ENCODE measurements at regions not wholly inside any gene's neighbourhood (a gene's known extent, or its start where the extent isn't known, plus 50 kb on each side); places are given as distances from the start of the nearest gene placed in this dataset.
A peak's percentile ranks its signal among the peaks of the same experiment; 100 is the strongest.
"Not testable (repeated sequence)": the region's sequence is repeated elsewhere in the genome, so short reads cannot be mapped to it uniquely, and the experiment has no call there.

GRCh38 chr10:28365840-28366239 is 63.0 kb upstream of the MPP7 start:
- peak; percentile 53 for ATAC-seq
- WGBS, 2 donors = 15 to 24% methylated on average over 2 of the region's 2 CpGs
- no peak for DNase-seq
- intact Hi-C loops (cut with DNase I) = no loop called here
- TF ChIP-seq POLR2A (IDR thresholded peaks at IDR 0.05) = no peak
- no peak for TF ChIP-seq CTCF (IDR thresholded peaks at IDR 0.05)
- Histone ChIP-seq H3K27ac (peak overlapping the region in 1 of 4 donors; percentile 6), H3K27me3 (no peaks in the 10 kb centered on the region), H3K9me3 (no peaks in the 10 kb centered on the region), H3K36me3 (replicated peaks in 1 of 2; ENCODE audit: insufficient read depth in 1 of 2, low read depth in 2 of 2) (no peaks in the 10 kb centered on the region), H3K4me3 (no peak overlapping the region), H3K4me1 (peaks cover 15% of the 10 kb centered on the region)

DNA sequence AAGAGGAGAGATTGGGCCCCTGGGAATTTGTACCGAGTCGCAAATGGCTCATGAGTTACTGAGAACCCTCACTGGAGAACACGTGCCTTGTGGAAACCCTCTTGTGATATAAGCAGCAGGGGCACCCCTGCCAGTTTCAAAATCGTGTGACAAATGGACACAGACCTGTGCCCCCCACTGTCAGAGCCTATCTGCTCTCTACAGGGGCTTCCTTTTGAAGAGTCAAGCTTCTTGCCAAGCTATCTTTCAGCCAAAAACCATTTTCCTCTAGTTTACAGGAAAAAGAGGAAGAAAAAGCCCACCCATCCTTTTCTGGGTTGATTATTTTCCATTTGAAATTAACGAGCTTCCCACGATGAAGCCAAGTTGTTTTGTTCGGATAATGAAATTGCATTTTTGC is 64.1 kb upstream of the MPP7 start:
- 64 to 77% methylated on average over 7 of the region's 7 CpGs for WGBS, 2 donors
- no peak for ATAC-seq
- DNase-seq = no peak
- no peak overlapping the region for H3K4me3 ChIP-seq
- peaks cover 15% of the 10 kb centered on the region for H3K4me1 ChIP-seq
- no peaks in the 10 kb centered on the region for H3K36me3 ChIP-seq (replicated peaks in 1 of 2; ENCODE audit: insufficient read depth in 1 of 2, low read depth in 2 of 2)
- intact Hi-C loops (cut with DNase I) = no loop called here
- H3K27me3 ChIP-seq = no peaks in the 10 kb centered on the region
- TF ChIP-seq CTCF (IDR thresholded peaks at IDR 0.05) (no peak), POLR2A (IDR thresholded peaks at IDR 0.05) (no peak)
- no peak overlapping the region for H3K27ac ChIP-seq
- no peaks in the 10 kb centered on the region for H3K9me3 ChIP-seq

DNA sequence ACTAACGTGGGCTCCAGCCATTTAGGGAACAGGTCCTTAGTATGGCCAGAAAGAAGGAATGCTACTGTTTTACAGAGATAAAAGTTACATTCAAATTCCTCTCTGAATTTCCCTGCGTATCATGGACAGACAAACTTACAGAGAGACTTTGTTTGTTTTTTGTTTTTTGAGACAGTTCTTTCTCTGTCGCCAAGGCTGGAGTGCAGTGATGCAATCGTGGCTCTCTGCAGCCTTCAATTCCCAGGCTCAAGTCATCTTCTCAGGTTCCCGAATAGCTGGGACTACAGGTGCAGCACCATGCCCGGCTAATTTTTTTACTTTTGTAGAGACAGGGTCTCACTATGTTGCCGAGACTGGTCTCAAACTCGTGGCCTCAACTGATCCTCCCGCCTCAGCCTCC is 64.5 kb upstream of the MPP7 start:
- intact Hi-C loops (cut with DNase I) = no loop called here
- no peak overlapping the region for H3K27ac ChIP-seq
- no peaks in the 10 kb centered on the region for H3K9me3 ChIP-seq
- peaks cover 15% of the 10 kb centered on the region for H3K4me1 ChIP-seq
- DNase-seq = no peak
- H3K27me3 ChIP-seq = no peaks in the 10 kb centered on the region
- no peak for ATAC-seq
- TF ChIP-seq POLR2A (IDR thresholded peaks at IDR 0.05) (no peak), CTCF (IDR thresholded peaks at IDR 0.05) (no peak)
- no peak overlapping the region for H3K4me3 ChIP-seq
- H3K36me3 ChIP-seq (replicated peaks in 1 of 2; ENCODE audit: insufficient read depth in 1 of 2, low read depth in 2 of 2) = no peaks in the 10 kb centered on the region
- WGBS, 2 donors = 71 to 74% methylated on average over 9 of the region's 9 CpGs

DNA sequence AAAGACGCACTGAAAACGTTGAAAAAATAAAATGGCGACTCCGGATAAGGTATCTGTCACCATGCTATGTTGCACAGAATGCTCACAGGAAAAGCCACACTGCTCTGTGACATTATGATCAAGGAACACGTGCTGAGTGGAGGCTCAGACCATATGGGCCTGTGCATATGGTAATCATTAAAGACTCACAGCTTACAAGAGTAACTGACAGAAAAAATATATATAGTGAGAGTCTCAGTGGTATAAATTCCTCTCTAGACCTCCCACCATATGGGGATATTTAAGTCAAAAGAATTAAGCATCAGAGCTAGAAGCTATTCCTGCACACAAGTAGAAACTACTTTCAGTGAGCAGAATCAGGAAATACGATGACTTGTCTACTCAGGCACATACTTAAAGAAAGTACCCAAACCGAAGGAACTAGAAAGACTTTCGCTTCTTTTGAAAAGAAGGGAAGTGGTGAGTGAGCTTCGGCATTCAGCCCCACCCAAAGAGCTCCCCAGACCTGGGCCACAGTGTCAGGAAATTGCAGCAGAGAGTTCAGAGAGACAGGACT is 65.1 kb upstream of the MPP7 start:
- intact Hi-C loops (cut with DNase I) = no loop called here
- TF ChIP-seq CTCF (IDR thresholded peaks at IDR 0.05) (no peak), POLR2A (IDR thresholded peaks at IDR 0.05) (no peak)

GRCh38 chr10:28370107-28370835 is 67.4 kb upstream of the MPP7 start:
- H3K4me3 ChIP-seq = no peak overlapping the region
- no peaks in the 10 kb centered on the region for H3K27me3 ChIP-seq
- DNase-seq (no peak), ATAC-seq (no peak)
- H3K36me3 ChIP-seq (replicated peaks in 1 of 2; ENCODE audit: insufficient read depth in 1 of 2, low read depth in 2 of 2) = no peaks in the 10 kb centered on the region
- intact Hi-C loops (cut with DNase I) = no loop called here
- 95% methylated on average over 2 of the region's 2 CpGs for WGBS, 2 donors
- peaks cover 20% of the 10 kb centered on the region for H3K4me1 ChIP-seq
- no peak overlapping the region for H3K27ac ChIP-seq
- TF ChIP-seq POLR2A (IDR thresholded peaks at IDR 0.05) (no peak), CTCF (IDR thresholded peaks at IDR 0.05) (no peak)
- no peaks in the 10 kb centered on the region for H3K9me3 ChIP-seq

More for the DNA sequence above, 65.1 kb upstream of the MPP7 start:
- 75 to 76% methylated on average over 9 of the region's 9 CpGs for WGBS, 2 donors
- no peak for ATAC-seq
- Histone ChIP-seq H3K27me3 (no peaks in the 10 kb centered on the region), H3K27ac (no peak overlapping the region), H3K9me3 (no peaks in the 10 kb centered on the region), H3K4me3 (no peak overlapping the region), H3K4me1 (peaks cover 15% of the 10 kb centered on the region), H3K36me3 (replicated peaks in 1 of 2; ENCODE audit: insufficient read depth in 1 of 2, low read depth in 2 of 2) (no peaks in the 10 kb centered on the region)
- DNase-seq = peak in 1 of 4 donors; percentile 27

- H3K4me1 ChIP-seq = peaks cover 16% of the 10 kb centered on the region
- H3K36me3 ChIP-seq (replicated peaks in 1 of 2; ENCODE audit: insufficient read depth in 1 of 2, low read depth in 2 of 2); H3K27ac ChIP-seq; H3K4me3 ChIP-seq; H3K27me3 ChIP-seq; DNase-seq; H3K9me3 ChIP-seq; ATAC-seq; intact Hi-C loops (cut with DNase I): not testable (repeated sequence)
- WGBS, 2 donors = 68 to 78% methylated on average over 1 of the region's 1 CpG
Observed at GRCh38 chr10:28371638-28372037, 68.8 kb upstream of the MPP7 start.

Measured in body of pancreas (tissue), 4 donors.